Eye (tissue), 1 donor: ENCODE measurements at regions not wholly inside any gene's neighbourhood (a gene's known extent, or its start where the extent isn't known, plus 50 kb on each side); places are given as distances from the start of the nearest gene placed in this dataset.

Experiments used
- DNase-seq: peaks from one replicate; pipeline ENCODE4 v3.0.0-alpha.2; 2015

DNA sequence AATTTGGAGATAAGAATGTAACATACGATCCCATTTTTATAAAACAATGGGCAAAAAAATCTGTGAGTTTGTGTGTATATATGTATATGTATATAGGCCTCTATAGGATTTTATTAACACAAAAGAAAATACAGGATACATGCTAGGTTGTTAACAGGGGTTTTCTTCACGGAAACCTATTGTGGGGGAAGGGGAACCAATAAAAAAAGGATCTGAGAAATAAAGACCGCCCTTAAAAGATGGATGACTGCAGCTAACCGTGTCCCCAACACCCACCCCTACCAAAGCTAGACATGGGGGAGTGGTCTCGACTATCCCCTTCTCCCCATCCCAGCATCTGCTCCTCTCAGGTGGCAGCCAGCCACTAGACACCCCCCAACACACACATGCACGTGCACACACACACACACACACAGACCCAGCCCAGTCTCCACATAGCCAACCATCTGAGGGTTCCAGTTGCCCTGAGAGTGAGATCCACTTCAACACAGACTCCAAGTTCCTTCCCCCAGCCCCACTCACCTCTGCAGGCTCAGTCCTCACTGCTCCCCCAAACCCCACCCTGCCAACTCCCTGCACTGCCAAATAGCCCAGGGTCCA, 132.9 kb downstream of the TPRA1 start:
- no peak for DNase-seq

DNA sequence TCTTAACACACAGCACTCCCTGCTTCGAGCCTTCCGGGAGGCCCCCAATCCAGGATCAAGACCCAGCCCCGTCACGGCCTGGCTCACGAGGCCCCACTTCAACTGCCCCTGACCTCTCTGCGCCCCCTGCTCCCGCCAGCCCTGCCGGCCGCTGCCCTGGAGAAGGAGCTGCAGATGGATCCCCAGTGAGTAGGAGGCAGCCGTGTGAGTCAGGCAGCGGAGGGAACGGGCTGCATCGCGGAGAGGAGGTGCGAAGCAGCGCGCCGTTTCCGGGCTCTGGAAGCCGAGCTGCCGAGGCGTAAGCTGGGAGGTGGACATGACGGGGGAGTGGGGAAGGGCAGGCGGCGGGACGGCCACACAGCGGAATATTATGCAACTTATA, 133.4 kb downstream of the TPRA1 start:
- peak; percentile 63 for DNase-seq

DNA sequence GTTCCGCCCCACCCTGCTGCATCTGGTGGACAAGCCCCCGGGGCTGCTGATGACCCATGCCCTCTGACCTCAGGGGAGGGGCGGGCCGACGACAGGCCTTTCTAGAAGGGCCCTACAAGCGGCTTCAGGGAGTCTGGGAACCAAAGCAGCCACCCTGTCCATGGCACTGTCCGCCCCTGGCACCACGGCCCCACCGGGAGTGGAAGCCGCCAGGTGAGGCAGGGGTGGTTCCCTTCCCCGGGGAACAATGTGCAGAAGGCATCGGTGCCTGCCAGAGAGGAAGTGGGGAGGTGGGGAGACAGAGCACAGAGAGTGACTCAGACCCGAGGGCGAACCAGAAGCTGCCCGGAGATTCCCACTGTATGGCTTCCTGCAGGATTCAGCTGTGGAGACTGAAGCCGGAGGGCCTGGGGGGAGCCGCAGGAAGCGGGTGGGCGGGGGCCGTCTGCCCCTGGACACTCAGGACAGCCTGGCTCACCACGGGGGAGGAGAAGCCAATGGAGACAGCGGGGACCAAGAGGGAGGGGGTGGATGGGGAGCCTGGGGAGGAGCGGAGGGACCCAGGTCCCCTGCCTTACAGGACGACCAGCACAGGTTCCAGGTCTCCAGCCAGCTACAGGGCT, 134.0 kb downstream of the TPRA1 start:
- no peak for DNase-seq

DNA sequence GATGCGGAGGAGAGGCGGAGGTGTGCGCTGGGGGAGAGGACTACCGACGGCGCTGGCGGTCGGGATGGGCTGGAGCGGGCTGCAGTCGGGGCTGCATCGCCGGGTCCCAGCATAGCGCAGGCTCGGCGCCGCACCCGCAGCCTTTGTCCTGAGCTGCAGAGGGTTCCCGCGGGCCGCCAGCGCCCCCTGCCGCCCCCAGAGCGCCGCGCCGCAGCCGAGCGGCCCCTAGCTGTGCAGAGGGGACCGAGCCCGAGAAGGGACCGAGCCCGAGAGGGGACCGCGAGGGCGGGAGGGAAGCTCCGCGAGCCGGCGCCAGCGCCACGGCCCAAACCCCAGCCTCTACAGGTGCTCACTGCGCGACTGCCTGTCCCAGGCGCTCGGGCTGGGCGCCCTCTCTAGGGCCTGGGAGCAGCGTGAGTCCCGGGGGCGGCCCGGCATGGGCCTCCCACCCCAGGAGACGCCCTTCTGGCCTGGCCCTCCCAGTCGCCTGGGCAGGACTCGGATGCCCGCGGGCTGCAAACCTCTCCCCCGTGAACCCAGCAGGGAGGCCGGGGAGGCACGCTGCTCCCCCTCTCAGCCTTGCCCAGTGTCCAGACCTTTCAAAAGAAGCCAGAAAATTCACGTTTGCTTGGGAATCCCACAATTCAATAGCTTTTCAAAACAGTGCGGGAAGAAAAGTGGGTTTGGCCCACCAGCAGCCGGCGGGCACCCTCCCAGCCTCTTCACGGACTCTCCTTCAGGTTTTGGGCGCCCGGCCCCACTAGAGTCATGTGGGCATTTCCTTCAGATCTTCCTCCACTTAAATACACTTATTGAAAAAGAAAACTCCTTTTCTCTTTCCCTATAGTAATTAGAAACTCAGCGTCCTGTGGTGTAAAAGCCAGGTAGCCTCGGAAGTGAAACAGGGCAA, 134.7 kb downstream of the TPRA1 start:
- DNase-seq = peak; percentile 93

DNA sequence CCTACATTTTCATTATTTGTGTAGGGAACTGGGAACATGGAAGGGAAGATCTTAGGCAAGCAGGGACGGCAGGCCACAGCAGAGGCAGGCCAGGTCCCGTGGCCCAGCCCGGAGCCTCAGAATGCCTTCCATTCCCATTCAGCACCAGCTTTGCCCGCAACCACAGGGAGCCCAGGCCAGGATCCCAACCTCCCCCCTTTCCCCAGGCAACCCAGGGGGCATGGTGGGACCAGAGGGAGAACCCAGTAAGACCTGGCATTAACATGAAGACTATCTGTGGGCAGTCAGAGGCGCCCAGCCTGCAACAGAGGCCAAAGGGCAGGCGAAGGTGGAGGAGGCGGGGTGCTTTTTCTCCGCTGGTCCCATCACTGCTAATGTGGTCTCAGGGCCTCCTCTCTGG, 135.6 kb downstream of the TPRA1 start:
- no peak for DNase-seq

DNA sequence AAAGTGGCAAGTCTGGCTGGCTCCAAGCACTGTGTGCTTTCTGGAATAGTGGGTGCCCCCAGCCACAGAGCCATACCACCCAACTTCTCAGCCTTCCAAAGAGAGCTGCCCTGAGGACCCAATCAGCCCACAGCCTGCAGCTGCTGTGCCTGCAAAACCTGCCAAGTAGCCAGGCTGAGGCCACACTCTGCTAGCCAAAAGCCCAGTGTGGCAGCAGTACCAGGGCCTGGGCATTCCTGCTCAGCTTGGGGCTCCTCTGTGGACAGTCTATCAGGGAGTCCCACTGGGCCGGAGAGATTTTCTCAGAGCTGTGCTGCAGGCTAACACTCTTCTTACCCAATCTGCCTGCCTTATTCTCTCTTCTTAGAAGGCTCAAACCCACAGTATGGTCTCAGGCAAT, 136.5 kb downstream of the TPRA1 start:
- DNase-seq = no peak

DNA sequence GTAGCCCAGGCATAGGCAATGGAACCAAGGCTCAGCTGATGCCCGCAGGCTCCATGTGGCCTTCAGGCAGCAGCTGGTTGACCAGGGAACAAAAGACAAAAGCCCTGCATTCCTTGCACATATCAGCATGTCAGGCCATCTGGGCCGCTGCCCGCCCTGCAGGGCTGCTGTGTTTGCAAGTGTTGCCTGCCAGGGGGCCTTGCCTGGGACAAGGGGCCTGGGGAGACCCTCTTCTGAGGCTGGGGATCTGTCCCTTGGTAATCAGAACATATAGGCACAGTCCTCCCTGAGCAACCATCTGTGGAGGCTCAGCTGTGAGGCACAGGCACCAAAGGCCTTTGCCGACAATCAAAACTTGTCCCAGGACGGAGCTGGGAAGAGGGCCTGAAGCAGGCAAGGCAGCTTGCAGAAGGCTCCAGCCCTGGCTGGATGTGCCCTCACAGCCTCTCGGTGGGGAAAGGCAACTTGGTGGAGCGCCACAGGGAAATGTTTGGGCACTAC, 138.2 kb downstream of the TPRA1 start:
- peak; percentile 82 for DNase-seq

DNA sequence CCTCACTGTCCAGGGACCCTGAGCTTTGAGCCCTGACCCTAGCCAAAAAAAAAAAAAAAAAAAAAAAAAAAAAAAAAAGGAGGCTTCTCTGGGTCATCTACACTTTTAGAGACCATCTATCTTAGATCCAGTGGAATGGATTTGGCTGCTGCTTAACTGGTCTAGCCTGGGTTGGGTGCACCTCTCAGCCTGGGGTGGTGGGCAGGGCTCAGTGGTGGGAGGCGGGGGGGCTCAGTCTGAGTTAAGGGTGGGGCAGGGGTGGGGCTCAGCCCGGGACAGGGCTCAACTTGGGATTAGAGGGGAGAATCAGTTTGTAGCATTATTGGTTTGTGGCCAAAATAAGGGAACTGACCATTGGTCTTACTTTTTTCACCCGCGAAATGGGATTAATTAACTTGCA, 139.2 kb downstream of the TPRA1 start:
- no peak for DNase-seq

DNA sequence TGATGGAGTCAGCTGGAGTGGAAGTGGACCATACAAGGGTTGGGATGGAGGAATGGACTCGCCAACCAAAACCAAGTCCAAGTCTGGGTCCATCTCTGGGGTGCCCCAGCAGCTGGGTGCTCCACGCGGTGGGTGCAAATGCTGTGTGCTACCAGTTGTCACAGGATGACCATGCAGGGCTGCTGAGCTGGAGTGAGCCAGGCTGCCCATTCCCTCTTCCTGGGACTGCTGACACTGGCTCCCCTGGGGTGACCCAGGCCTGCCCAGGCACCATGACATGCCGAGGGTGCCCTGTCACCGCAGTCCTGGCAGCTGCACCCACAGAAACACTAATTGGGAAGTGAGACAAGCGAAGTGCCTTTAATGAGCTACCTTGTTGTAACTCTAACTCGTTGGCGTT, 140.2 kb downstream of the TPRA1 start:
- DNase-seq = no peak

DNA sequence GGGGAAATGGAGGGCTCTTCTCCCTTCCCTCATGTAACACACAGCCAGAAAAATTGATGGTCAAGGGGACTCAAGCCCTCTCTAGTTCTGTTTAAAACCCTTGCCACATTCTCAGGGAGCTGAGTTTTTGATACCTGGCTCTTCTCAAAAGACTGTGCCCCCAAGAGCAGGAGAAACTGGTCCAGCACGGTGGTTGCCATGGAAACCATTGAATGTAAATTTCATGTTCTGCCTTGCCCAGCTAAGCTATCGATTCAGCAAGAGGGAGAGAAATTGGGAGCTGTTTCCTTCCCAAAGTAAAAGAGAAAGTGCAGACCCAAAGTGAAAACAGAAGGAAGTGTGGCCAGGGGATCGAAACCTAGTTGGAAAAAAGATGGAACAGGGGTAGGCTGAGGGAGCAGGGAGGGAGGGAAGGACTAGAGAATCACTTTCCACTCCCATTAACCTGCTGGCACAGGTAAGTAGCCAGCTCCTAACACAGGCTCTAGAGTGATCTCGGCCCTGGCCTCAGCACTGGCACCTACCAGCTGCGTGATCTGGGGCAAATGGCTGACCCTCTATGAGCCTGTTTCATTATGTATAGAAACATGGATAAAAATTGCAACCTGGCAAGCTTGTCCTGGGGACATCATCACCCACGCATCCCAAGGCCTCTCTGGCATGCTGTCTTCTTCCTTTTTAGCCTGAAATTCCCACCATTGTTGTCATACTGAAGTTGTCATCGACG, 140.9 kb downstream of the TPRA1 start:
- DNase-seq = no peak

DNA sequence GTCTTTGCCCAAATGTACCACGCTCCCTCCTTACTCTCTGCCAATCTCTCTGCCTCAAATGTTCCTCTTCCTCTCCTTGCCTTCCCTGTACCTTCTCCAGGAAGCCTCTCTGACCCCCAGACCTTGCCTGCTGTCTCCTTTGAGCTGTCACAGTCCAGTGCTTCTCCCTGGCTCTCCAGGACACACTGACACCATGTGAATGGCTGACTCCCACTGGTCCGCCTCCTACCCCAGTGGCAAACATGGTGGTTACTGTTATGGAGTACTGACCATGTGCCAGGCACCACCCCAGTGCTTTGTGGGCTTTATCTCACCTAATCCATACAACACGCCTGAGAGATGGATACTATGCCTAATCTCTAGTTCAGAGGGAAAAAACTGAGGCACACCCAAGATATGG, 141.9 kb downstream of the TPRA1 start:
- no peak for DNase-seq

DNA sequence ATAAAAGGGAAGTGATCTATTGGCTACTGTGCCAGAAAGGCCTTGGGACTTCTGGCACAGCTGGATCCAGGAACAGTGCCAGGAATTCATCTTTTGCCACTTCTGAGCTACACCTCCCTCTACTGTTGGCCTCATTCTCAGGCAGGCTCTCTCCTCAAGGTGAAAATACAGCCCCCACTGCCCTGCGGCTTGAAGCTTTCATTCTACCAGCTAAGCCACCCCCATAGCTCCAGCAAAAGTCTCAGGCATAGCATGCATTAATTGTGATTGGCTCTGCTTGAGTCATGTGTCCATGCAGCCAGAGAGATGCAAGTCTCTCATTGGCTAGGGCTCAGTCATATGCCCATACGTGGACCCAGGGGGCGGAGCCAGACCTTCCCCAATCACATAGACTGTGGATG, 142.4 kb downstream of the TPRA1 start:
- DNase-seq = no peak

DNA sequence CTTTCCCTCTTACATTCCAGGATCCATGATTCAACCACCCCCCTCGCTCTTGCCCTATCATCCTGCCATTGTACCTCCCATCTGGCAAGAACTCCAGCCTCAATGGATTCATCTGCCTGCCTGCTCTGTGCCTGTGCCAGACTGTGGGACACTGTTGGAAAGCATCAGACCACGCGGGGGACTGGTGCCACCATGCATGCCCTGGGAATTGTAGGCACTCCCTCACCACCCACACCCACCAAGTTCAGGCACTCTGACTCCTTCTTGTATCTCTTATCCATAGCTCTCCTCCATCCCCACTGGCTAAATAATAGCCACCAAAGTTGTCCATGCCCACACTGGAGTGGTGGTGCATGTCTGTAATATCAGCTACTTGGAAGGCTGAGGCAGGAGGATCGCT, 143.8 kb downstream of the TPRA1 start:
- DNase-seq = no peak

DNA sequence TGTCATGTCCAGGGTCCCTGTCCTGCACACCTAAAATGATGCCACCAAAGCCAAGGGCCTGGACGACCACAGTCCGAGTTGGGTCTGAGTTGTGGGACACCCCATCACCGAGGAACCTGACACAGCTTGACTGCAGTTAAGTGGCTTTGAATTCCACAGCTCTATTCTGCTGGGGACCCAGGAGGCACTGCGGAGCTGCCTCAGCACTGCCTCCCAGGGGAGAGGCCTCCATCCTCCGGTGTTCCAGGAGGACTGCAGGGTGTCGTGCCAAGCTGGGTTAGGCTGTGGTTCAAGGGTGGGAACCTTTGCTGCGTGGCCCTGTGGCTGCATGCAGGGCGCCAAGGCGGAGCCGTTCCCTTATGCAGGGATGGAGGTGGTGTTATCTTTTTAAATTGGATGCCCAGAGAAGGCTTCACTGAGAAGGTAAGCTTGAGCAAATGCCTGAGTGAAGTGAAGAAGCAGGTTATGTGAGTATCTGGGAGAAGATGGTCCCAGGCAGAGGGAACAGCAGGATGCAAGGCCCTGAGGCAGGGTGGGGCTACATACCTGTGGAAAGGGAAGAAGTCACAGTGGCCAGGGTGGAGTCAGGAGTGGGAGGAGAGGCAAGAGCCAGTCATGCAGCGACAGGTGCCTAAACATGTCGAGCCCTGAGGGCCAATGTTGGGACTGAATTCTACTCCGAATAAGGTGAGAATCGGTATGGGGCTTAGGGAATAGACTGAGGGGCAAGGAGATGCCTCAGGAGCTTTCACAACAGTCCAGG, 144.8 kb downstream of the TPRA1 start:
- no peak for DNase-seq

DNA sequence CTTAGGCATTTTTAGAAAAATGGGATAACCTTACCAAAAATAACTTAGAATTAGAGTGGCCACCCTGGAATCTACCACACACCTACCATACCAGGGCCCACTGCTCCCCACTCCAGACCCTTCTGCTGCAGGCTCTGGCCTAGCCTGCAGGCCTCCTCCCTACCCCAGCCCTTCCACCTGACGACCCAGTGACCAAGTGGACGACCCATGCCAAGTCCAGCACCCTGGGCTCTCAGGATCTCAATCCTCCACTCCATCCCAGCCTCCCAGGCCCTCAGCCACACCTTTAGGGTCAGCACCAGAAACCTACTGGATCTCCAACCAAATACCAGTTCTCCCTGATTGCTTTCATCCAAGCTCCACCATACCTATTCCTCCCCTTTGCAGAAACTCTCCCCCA, 145.8 kb downstream of the TPRA1 start:
- no peak for DNase-seq

DNA sequence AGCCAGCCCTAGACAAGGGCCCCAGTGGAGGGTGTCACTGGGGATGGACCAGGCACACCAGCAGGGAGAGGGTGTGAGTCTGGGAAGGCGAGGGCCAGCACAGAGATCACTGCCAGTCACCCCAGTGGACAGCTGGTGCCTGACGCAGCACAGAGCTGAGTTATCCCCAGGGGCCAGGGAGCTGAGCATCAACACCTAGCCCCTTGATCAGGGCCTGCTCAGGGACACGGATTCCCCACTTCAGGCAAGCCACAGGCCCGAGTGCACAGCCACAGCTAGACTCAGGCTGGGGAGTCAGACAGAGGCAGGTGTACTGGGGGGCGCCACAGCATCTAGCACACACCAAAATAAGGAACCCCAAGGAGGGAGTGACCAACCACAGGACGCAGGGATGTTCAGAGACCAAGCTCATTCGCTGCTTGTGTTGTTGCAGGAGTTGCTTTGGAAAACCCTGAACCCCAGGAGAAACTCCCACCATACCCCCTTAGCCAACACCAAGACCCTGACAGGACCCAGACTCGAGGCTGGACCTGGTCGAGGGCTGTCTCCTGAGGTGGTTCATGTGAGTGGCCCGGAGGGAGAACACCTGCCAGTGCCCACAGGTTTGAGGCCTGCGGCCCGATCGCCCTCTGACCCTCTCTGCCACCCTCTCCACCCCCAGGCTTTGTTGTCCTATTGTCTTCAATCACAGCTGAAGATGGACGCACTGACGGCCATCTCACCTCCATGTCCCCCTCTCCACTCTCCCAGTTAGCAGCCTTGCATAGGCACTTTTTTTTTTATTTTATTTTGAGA, 146.8 kb downstream of the TPRA1 start:
- no peak for DNase-seq

DNA sequence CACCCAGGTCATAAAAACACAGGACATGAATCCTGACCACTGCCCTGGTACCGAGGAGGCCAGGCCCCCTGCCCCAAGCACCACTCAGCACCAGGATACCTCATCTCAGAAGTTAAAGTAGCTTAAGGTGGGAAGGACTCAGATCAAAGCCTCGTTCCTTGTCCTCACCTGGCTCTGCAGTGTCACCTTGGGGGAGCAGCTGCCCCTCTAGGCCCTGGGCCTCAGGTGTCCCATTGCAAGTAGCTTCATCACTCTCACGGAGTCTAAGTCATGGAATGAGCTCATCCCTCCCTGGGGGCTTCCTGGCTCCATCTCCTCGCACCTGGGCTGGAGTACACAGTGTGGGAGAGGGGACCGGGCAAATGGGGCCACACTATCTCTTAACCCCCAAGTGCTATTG, 148.0 kb downstream of the TPRA1 start:
- DNase-seq = no peak

DNA sequence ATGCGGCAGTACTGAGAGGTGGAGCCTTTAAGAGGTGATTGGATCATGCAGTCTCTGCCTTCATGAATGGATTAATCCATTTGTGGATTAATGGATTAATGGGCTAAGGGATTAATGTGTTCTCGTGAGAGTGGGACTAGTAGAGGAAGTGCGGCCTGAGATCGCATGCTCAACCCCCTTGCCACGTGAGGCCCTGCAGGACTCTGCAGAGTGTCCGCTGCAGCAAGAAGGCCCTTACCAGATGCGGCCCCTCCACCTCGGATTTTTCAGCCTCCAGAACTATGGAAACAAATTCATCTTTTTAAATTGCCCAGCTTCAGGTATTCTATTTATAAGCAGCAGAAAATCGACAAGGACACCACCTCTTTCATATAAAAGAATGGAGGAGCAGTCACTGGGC, 148.8 kb downstream of the TPRA1 start:
- no peak for DNase-seq

DNA sequence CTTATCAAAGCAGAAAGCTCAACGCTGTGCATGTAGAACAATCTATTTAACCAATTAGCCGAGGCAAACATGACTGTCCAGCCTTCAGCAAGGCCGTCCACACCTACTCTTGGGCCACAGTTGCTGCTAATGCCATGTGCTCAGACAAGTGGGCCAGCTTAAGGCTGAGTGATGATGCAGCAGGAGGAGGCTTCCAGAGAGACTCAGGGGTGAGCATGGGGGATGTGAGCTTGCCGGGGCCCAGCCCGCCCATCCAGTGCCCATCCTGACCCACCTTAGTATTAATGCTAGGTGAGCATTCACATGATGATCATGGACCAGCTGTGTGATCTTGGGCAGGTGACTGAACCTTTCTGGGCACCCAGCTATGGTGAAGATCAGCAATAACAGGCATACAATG, 150.1 kb downstream of the TPRA1 start:
- DNase-seq = no peak

DNA sequence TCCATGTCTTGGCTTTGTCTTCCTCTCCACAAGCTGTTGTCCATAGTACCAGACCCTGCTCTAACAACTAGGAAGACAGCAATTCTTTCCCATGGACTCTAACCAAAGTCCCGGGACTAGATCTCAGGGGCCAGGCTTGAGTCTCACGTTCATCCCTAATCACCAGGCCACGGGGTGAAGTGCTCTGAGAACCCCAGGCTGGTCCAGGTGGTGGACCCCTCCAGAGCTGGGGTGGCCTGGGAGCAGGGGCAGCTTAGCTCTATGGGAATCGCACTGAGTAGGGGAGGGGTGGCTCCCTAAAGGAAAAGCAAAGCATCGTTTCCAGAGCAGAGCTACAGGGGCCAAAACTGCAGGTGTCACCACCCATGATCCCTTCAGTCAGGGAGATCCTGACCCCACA, 150.9 kb downstream of the TPRA1 start:
- DNase-seq = no peak

DNA sequence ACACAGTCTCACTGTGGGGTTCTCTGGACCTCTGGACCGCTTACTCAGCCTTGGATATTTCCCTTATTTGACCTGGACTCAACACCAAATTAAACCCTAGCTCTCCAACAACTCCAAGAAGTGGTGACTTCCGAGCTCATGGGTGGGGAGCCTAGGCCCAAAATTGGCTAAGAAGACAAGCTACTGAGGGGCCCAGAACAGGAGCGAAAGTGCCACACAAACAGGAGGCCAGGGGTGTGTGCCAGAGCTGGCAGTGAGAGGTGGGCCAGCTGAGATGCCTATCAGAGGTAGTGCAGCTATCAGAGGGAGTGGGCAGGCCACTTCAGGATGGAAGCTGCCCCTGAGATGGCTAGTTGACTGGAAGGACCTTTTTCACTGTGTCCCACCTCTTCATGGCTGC, 151.1 kb upstream of the PRR20G start:
- DNase-seq = no peak

DNA sequence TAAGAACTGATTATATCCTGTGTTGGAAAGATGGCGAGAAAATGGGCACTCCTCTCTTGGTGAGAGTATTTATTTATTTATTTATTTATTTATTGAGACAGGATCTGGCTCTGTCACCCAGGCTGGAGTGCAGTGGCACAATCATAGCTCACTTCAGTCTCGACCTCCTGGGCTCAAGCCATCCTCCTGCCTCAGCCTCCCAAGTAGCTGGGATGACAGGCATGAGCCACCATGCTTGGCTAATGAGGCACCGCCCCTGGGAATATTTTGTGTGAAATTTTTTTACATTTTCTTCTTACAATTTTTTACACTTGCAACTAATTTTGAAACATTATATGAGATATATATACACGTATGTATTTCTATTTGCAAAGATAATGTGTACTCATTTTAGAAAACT, 150.5 kb upstream of the PRR20G start:
- DNase-seq = no peak
